GM19395 (cell line): ENCODE measurements at regions not wholly inside any gene's neighbourhood (a gene's known extent, or its start where the extent isn't known, plus 50 kb on each side); places are given as distances from the start of the nearest gene placed in this dataset.

Source experiments
- ATAC-seq: cut with Tn5 transposase; IDR thresholded peaks from one replicate; pipeline ENCODE4 v1.9.1; 2021; ENCODE audit warnings: mild to moderate bottlenecking, moderate library complexity; ENCODE audit not compliant: unreplicated experiment

DNA sequence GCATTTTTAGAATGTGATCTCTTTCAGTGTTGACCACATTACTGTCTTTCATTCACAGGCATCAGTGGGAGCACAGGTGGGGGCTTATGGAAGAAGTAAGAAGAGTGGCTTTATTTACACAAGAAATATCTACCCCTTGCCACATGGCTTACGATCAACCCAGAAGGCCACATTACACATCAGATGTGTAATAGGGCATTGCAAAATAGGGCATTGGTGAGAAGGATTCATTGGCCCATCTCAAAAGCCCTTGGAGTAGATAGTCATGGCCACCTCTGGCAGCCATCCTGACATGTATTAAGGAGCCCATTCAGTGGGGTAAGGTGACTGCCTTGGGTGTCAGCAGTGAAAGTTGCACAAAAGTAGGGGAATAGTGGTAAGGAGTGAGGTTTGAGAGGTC, 97.5 kb downstream of the MAFB start:
- no peak for ATAC-seq

DNA sequence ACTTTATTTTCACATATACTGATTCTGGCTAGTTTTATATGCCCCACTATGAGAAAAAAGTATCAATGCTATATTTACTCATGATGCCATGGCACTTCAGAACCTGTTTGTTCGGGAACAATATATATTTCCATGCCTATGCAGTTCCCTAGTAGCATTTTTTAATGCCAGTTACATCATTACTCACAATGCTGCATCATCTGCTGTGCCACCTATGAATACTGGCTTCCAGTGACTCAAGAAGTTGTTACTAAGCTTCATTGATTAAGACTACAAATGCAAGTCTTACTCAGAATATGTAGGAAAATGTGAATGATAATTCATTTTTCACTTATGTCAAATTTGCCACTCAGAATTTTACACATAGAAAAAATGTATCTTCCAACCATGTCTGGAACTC, 97.9 kb downstream of the MAFB start:
- ATAC-seq: no peak

DNA sequence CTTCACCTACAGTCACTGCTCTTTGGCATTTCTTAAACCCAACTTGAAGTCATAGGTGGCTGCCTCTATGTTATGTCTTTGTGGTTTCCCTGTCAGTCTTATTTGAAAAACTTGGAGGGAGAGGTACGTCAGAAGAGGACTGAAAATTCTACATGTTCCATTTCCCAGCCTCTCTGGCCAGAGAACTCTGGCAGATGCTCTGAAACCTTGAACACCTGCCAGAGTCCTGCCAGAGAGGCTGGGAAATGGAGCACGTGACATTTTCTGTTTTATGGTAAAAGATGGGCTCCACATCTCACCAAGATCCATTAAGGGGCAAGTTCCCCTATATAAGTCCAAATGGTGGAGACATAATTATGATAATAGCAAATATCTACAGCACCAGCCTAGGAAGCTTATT, 99.5 kb downstream of the MAFB start:
- no peak for ATAC-seq

DNA sequence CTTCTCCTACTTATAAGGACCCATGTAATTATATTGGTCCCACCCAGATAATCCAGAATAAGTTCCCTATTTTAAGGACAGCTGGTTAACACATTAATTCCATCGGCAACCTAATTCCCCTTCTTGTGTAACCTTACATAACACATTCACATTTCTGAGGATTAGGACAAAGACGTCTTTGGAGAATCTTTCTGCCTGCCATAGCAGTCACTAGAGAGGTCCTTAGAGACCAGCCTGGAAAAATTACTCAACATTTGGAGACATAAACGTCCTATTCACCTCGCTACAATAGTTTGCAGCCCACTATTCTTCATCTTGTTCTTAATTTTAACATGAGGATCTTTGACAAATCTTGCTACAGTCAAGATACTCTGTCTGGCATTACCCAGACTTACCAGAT, 100.1 kb downstream of the MAFB start:
- ATAC-seq: no peak

DNA sequence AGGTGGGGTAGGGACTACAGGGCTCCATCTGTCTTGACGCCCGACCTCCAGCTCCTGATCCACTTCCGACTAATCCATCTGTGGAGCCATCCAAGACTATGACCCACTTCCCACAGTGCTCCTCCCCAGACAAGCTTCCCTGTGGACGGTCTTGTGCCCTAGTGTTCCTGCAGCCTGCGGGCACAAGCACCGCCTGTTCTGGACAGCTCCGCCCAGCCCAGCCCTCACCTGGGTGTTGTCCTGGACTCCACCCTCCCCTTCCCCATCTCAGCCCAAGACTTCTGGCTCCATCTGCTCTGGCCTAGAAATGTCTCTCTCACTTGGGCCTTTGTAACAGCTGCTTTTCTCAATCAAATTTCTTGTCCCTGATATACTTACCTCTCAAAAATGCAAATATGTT, 102.0 kb downstream of the MAFB start:
- no peak for ATAC-seq

DNA sequence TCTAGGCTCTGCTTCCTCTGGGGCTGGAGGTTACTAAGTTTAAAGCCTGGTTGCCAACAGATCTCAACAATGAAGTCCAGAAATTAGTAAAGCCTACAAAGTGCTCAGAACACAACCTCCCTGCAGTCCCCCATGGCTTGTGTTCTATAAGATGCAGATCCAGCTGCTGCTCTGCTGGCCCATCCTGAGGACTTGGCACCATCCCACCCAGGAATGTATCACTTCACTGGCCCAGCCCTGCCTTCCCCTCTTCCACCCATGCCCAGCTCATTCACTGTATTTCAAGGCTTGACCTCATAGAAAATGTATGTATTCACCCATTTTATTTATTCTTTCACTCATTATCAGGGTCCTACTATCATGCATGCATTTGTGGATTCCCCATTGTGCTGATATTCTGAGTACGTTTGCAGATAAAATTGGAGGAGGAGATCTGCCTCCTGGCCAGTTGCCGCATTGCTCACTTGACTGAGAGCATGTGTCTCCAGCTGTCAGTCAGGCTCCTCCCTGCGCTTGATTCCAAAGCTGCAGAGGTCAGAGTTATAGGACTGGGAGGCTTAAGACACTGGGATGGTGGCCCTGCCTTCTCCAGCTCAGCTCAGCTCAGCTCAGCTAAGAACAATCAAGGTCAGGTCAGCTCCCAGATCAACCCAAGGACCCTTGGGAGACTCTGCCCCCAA, 104.8 kb downstream of the MAFB start:
- ATAC-seq: no peak

DNA sequence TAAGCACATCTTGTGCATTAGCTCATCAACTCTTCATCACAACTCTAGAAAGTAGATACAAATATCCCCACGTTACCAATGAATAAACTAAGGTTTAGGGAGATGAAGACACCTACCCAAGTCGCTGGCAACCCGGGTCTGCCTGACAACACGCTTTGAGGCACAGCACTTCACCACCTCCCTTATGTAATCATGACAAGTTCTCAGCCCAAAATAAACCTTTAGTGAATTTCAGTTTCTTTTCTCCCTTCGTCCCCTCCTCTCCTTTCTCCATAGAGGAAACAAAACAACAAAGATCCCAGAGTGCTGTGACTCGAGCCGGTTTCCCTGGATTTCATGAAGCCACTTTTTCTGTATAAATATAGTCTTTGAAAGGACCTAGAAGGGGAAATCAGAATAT, 105.4 kb downstream of the MAFB start:
- no peak for ATAC-seq

DNA sequence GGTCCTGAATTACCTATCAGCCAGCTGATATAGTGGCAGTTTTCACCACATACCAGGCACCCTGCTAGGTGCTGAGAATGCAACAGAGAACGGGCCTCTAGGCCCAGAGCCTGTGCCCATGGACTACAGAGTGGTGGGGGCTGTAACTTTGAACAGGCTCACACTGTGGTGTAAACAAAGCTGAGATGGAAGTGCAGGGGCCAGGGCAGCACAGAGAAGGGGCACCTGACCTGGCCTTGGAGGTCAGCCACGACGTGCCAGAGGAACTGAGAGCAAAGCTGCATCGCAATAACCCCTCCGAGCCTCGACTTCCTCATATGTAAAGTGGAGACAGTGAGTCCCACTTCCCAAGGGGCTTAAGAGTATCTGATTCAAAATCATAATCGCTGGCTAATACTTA, 105.8 kb downstream of the MAFB start:
- no peak for ATAC-seq

DNA sequence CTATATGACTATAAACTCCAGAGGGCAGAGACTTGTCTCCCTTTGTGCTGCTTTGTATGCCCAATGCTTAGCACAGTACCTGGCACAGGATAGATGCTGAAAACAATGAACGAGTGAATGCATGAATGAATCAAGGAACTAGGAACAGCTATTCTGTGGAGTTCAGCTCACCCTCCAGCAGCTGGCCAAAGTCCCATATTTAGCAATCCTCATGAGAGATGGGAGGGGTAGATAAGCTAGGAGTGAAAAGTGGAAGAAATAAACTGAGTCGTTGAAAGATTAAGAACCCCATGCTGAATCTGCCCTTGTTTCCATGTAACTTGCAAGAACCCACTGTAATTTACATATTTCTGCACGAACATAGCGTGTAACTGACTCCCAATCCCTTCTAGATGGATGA, 106.5 kb downstream of the MAFB start:
- no peak for ATAC-seq

DNA sequence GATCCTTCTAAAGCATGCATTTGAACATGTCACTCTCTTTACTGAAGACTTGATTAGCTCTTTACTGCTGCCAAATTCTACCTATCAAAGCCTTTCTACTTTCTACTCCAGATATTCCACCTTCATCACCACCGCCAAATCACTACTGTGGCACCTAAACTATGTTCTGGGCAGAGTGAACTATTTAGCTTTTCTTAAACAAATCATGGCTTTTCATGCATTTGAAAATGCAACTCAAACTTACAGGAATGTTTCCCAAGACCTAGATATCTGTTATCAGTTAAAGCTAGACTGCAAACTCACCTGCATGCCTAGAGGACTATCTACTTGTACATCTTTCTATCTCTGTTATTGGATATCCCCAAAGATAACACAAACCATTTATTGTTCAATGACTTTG, 109.3 kb downstream of the MAFB start:
- ATAC-seq: no peak

DNA sequence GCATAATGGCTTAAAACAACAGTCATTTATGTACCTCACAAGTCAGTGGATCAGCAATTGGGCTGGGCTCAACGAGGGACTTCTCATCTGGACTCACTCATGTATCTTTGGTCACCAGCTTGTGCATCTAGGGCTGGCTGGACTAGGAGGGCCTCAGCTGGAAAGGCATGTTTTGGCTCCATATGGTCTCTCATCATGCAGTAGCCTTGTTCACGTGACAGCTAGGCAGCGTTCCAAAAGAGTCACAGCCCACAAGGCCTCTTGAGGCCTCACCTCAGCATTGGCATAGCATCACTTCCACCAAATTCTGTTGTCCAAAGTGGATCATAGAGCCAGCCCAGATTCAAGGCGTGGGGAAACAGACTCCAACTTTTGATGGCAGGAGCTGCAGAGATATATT, 110.1 kb downstream of the MAFB start:
- no peak for ATAC-seq

DNA sequence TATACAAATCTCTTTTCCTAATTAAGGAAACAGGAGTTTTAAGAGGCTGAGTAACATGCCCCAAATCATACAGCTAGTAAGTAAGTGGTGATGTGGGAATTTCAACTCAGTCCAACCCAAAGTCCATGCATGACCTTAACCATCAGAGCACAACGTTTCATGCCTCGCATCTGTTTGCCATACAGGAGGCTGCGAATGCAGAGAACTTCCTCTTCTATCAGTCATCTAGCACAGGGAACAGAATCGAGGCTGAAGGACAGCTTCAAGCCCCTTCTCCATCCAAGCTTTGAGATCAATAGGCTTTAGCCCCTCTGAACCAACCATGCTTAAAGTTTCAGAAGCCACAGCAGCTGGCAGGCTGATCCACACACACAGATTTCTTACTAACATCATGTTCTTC, 113.2 kb downstream of the MAFB start:
- no peak for ATAC-seq

DNA sequence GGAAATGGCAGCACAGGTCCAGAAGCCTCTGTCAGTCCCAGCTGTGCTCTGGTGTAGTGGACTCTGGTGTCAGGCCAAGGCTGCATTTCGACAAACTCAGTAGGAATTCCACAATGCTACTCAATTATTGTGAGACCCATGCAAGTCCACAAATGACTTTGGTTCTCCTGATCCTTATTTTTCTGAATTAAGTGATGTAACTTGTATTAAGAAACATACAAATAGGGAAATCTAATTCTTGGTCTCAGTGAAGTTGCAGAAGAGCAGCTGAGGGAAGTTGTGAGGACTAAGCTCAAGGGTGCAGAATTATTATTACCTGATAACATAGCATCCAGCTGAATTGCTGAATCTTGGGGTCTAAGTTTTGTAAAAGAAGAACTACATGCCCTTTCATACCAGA, 116.8 kb downstream of the MAFB start:
- no peak for ATAC-seq

DNA sequence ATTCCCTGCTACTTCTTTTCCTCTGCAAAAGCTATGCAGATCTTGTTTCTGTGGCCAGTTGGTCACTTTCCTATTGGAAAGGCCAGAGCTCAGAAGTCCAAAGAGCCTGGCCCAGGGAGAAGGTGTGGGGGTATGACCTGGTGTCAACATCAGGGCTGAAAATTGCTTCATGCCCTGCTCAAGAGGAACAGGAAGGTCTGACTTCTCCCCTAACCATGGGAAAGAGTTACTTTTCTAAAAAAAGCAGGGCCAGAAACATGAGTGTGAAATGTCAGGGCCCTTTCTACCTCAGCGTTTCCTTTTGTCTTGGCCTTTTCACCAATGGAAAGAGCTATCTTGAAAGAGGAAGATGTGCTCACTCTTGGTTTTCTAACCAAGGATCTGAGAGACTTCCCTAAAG, 117.4 kb downstream of the MAFB start:
- ATAC-seq: no peak

DNA sequence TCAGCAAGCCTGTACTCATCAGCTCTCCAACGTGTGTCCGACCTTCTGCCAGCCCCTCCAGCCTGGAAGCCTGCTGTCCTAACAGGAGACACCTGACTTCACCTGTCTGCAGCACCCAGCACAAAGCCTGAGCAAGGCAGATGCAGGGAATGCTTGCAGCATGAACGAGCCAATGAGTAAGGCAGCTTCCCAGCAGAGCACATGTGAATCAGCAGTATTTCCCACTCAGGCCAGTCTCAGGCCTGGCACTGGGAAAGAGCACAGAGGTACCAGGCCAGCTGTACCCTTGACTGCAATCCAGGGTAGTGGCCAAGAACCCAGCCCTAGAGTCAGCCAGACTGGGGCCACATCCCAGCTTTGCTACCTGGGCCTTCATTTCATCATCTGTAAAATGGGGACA, 120.8 kb downstream of the MAFB start:
- no peak for ATAC-seq

DNA sequence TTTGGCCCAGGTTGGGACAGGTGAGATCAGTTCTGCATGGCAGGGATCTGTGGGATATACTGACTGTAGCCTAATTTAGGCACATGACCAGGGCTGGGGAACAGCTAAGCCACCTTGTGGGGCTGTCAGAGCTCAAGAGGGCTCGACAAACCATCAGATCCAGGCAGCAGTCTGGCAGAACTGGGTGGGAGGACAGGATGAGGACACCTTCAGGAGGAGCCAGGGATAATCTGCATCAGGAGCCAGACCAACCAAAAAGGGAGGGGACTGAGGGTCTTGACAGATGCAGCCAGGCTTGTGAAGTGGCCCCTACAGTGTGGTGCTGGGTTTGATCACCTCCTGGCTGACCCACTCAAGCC, 123.4 kb downstream of the MAFB start:
- no peak for ATAC-seq

DNA sequence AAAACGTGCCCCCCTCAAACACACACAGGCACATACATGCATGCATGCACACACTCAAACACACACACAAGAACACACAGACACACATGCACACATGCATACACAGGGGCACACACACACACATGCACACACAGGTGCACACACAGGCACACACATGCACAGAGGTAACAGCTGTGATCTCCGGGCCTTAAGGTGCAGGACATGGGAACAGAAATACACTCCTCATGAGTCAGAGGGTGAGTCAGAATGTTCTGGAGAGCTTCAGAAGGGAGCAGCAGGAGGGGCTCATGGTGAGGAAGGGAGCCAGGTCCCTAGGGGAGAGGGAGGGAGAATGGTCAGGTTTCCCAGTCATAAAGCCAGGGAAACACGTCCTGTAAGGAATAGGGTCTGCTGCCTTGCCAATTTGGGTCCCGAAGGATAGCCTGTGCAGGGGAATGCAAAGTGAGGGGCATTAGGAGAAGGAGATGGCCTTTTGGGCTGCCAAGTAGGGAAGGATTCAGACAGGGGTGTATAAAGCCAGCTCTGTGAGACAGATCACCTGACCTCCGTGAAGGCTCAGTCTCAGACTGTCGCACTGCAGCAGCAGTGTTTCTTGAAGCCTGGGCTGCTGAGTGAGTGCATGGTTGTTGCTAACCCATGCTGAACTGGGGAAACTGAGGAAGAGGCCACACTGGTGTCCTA, 123.9 kb downstream of the MAFB start:
- ATAC-seq: no peak

DNA sequence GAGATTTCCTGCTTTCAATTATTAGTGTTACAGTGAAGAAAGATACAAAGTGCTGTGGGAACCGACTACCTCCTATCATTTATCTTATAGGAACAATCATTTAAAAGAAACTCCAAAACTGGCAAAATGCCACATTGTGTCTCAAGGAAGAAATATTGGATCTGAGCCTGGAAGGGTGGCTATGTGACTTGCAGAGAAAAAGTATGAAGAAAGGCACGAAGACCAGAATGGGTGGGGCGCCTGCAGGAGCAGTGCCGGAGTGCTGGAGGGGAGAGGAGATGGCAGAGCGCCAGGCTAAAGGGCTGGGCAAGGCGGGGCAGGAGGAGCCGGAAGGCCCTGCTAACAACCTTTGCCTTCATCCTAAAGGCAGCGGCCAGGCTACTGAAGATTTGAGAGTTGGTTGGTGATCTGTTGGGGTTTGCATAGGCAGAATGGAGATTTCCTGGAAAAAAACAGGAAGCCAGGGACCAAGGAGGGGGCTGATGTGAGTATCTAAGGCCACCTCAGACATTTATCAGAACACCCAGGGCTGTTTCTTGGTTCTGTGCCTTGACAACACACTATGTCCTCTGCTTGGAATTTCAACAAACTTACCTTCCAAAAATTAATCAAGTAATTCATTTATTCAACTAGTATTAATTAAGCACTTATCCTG, 125.6 kb downstream of the MAFB start:
- no peak for ATAC-seq

DNA sequence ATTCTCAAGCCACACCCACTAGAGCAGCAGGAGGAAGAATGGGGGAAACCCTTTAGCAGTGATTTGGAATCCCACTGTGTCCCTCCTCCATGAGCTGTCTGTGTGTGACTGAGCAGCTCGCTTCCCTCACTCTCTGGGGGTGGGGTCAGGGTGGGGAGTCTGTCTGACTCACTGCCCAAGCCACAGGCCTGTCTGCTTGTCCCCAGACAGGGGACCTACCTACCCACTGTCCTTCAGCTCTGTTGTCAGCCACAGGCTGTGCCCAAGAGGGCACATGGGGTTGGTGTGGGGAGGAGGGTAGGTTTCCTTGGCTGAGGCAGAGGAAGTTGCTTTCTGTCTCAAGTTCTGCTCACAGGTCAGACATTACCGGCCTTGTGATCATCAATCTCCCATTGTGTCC, 127.0 kb downstream of the MAFB start:
- ATAC-seq: no peak

DNA sequence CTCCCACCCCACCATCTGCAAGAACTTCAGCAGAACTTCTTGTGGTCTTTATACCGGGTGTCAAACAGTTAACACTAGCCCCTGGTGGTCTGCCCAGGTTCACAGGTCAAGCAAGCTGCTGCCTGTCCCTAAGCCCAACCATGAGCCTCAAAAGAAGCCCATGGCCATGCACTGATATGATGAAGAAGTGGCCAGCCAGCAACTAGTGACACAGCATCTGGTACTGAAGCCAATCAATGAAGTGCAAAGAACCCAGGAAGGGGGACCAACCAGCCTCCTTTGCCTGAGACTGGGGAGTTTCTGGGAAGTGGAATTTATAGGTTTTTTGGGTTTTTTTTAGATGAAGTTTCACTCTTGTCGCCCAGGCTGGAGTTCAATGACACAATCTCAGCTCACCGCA, 127.8 kb downstream of the MAFB start:
- ATAC-seq: no peak

DNA sequence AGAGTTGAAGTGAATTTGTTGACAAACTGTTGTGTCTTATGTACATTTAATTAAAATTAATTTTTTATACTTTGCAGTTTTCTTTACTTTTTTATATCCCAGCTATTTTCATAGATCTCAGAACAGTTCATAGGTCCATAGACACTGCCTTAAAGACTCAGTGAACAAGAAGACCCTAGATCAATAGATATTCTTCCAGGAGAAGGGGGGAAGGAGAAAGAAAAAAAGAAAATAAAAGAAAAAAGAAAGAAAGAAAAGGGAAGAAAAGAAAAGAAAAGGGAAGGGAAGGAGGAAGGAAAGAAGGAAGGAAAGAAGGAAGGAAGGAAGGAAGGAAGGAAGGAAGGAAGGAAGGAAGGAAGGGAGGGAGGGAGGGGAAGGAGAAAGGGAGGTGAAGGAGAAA, 130.8 kb downstream of the MAFB start:
- no peak for ATAC-seq

DNA sequence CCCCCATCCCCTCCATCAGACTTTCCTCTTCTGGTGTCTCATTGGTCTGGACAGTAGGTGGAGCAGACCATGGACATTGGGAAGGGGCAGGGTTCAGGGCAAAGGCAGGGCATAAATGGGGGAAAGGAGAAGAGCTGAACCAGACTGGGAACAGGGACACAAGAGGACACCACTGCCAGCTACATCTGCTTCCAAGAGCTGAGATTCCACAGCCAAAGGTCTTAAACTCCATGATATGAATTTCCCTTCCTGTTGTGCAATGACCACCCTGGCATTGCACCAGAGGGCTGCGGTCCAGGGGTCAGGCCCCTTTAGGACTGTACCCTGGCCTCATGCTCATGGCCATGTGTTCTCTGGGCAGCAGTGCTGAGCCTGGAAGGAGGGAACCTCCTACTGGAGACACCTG, 137.9 kb downstream of the MAFB start:
- ATAC-seq: no peak
